Suprapubic skin (tissue), 3 donors: ENCODE measurements at regions not wholly inside any gene's neighbourhood (a gene's known extent, or its start where the extent isn't known, plus 50 kb on each side); places are given as distances from the start of the nearest gene placed in this dataset.
"Not testable (repeated sequence)": the region's sequence is repeated elsewhere in the genome, so short reads cannot be mapped to it uniquely, and the experiment has no call there.

ENCODE experiments used
- CTCF ChIP-seq, 2 donors: fragments of 200-600 bp in 1 of 2; fragments of 450-650 bp in 1 of 2; sonication (generic) in 1 of 2; IDR thresholded peaks; one replicate each; pipeline ENCODE4 v1.5.1; 2016 to 2019; ENCODE audit warnings: antibody characterized with exemption in 2 of 2, mild to moderate bottlenecking in 1 of 2, moderate library complexity in 1 of 2
- POLR2A ChIP-seq, 2 donors: fragments of 450-650 bp; IDR thresholded peaks; one replicate each; pipeline ENCODE4 v1.6.1; 2017; ENCODE audit warnings: antibody characterized with exemption in 2 of 2, mild to moderate bottlenecking in 2 of 2, moderate library complexity in 2 of 2

DNA sequence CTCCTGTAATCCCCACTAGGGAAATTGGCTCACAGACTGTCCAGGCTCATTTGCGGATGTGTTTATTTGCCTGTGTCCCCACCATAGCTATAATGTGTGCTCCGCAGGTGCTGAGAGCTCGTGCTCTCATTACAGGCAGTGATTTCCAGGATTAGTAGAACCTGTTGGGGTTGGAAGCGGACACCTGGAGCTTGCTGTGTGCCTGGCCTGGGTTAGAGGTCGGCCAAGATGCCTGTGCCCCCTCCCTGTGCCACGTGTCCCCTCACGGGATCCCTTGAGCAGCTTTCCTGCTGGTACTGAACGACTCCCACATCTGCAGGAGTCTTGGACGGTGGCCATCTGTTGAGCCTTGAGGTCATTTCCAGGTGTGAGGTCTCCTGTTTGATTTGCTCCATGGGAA lies 52.7 kb upstream of the TAMM41 start:
- TF ChIP-seq CTCF, POLR2A (IDR thresholded peaks at IDR 0.05): not testable (repeated sequence)
